Stomach (tissue), 8 donors: ENCODE measurements at regions not wholly inside any gene's neighbourhood (a gene's known extent, or its start where the extent isn't known, plus 50 kb on each side); places are given as distances from the start of the nearest gene placed in this dataset.

Source experiments
- DNase-seq, 2 donors: peaks; one replicate each; pipeline versions ENCODE4 v3.0.0 to v3.0.0-alpha.2; 2013 to 2019
- H3K27ac ChIP-seq, 5 donors: fragments of 200-600 bp in 4 of 5; sonication (generic) in 4 of 5; one replicate each; pipeline ENCODE4 v1.5.1; 2013 to 2019; ENCODE audit warnings: mild to moderate bottlenecking in 1 of 5, moderate library complexity in 1 of 5
- H3K27me3 ChIP-seq, 3 donors: fragments of 200-600 bp; sonication (generic); one replicate each; pipeline ENCODE4 v1.5.1; 2017 to 2019; ENCODE audit warnings: mixed run types in 1 of 3
- H3K36me3 ChIP-seq, 4 donors: fragments of 200-600 bp; sonication (generic); 1 replicate in 3 of 4; 2 replicates in 1 of 4; pipeline ENCODE4 v1.5.1; 2016 to 2019
- H3K4me1 ChIP-seq, 4 donors: fragments of 200-600 bp; sonication (generic); one replicate each; pipeline ENCODE4 v1.5.1; 2016 to 2019
- H3K4me3 ChIP-seq, 4 donors: fragments of 200-600 bp; sonication (generic) in 3 of 4; one replicate each; pipeline ENCODE4 v1.5.1; 2016 to 2019; ENCODE audit warnings: mild to moderate bottlenecking in 1 of 4
- H3K9me3 ChIP-seq, 4 donors: fragments of 200-600 bp; sonication (generic); one replicate each; pipeline ENCODE4 v1.5.1; 2016 to 2019
- CTCF ChIP-seq, 7 experiments: fragments of 450-650 bp in 4 of 7; fragments of 200-600 bp in 3 of 7; sonication (generic) in 3 of 7; IDR thresholded peaks; one replicate each; pipeline ENCODE4 v1.5.1; 2016 to 2019; ENCODE audit warnings: antibody characterized with exemption in 7 of 7, control low read depth in 2 of 7, mild to moderate bottlenecking in 1 of 7
- EP300 ChIP-seq: sonication (generic); formaldehyde crosslinking; IDR thresholded peaks from one replicate; pipeline ENCODE4 v1.6.1; 2017; ENCODE audit warnings: antibody characterized with exemption
- POLR2A ChIP-seq, 4 donors: fragments of 450-650 bp; IDR thresholded peaks; one replicate each; pipeline ENCODE4 v1.6.1; 2016; ENCODE audit warnings: antibody characterized with exemption in 4 of 4, control low read depth in 2 of 4, mild to moderate bottlenecking in 1 of 4, moderate library complexity in 1 of 4
- POLR2AphosphoS5 ChIP-seq, 3 donors: sonication (generic); formaldehyde crosslinking; IDR thresholded peaks; one replicate each; pipeline ENCODE4 v1.6.1; 2016; ENCODE audit warnings: antibody characterized with exemption in 3 of 3
- WGBS, 5 donors: extraction: QIAGEN DNeasy Blood & Tissue Kit in 3 of 5; methylation state at CpG; one replicate each; pipeline versions ENCODE4 v1.1.5 to v1.1.7; 2013 to 2018; 5-methylcytosine and 5-hydroxymethylcytosine counted together
- intact Hi-C: fragments of 100-400 bp; cut with DNase I; formaldehyde crosslinking; loops from one replicate; pipeline ENCODE4 v1.15.1; 2023; ENCODE audit warnings: low total_unique reads
- donor health status: healthy with polysubstance abuse.
- donor health status: Bipolar disorder and iron deficiency.
- donor health status: healthy.

GRCh38 chr2:209070262-209070661, 353.6 kb upstream of the MAP2 start:
- intact Hi-C loops = no loop called here
- Histone ChIP-seq H3K9me3 (no peaks in the 10 kb centered on the region), H3K4me1 (no peaks in the 10 kb centered on the region), H3K4me3 (no peak overlapping the region), H3K36me3 (no peaks in the 10 kb centered on the region), H3K27me3 (no peaks in the 10 kb centered on the region), H3K27ac (no peak overlapping the region)
- DNase-seq = no peak
- WGBS, 5 donors = 94 to 100% (median 97%) methylated on average over 1 of the region's 1 CpG
- TF ChIP-seq EP300 (no peak), CTCF (IDR thresholded peaks at IDR 0.05) (no peak), POLR2A (IDR thresholded peaks at IDR 0.05) (no peak), POLR2AphosphoS5 (IDR thresholded peaks at IDR 0.05) (no peak)

GRCh38 chr2:209073151-209073550, 350.7 kb upstream of the MAP2 start:
- no peak overlapping the region for H3K27ac ChIP-seq
- no peak for DNase-seq
- no peaks in the 10 kb centered on the region for H3K9me3 ChIP-seq
- H3K4me1 ChIP-seq = no peaks in the 10 kb centered on the region
- intact Hi-C loops = no loop called here
- H3K36me3 ChIP-seq = no peaks in the 10 kb centered on the region
- H3K4me3 ChIP-seq = no peak overlapping the region
- H3K27me3 ChIP-seq = no peaks in the 10 kb centered on the region
- TF ChIP-seq CTCF (IDR thresholded peaks at IDR 0.05) (no peak), POLR2A (IDR thresholded peaks at IDR 0.05) (no peak), POLR2AphosphoS5 (IDR thresholded peaks at IDR 0.05) (no peak), EP300 (no peak)

- Histone ChIP-seq H3K4me1 (no peaks in the 10 kb centered on the region), H3K4me3 (no peak overlapping the region), H3K36me3 (no peaks in the 10 kb centered on the region), H3K27me3 (no peaks in the 10 kb centered on the region), H3K9me3 (no peaks in the 10 kb centered on the region), H3K27ac (no peak overlapping the region)
- 86 to 95% (median 90%) methylated on average over 3 of the region's 3 CpGs for WGBS, 5 donors
- no peak for TF ChIP-seq POLR2AphosphoS5 (IDR thresholded peaks at IDR 0.05)
- TF ChIP-seq CTCF (IDR thresholded peaks at IDR 0.05) = no peak
- TF ChIP-seq POLR2A (IDR thresholded peaks at IDR 0.05) = no peak
- no peak for TF ChIP-seq EP300
- DNase-seq = no peak
- intact Hi-C loops = no loop called here
Observed at GRCh38 chr2:209074711-209075110, 349.1 kb upstream of the MAP2 start.

- H3K9me3 ChIP-seq = no peaks in the 10 kb centered on the region
- DNase-seq = no peak
- H3K27me3 ChIP-seq = no peaks in the 10 kb centered on the region
- H3K27ac ChIP-seq = no peak overlapping the region
- no peak overlapping the region for H3K4me3 ChIP-seq
- intact Hi-C loops = no loop called here
- WGBS, 5 donors = 44 to 70% (median 67%) methylated on average over 1 of the region's 1 CpG
- H3K36me3 ChIP-seq = no peaks in the 10 kb centered on the region
- H3K4me1 ChIP-seq = no peaks in the 10 kb centered on the region
- TF ChIP-seq EP300 (no peak), POLR2A (IDR thresholded peaks at IDR 0.05) (no peak), CTCF (IDR thresholded peaks at IDR 0.05) (no peak), POLR2AphosphoS5 (IDR thresholded peaks at IDR 0.05) (no peak)
Observed at GRCh38 chr2:209076151-209076550, 347.7 kb upstream of the MAP2 start.
